Epithelial cell of esophagus (primary cell): ENCODE measurements at regions not wholly inside any gene's neighbourhood (a gene's known extent, or its start where the extent isn't known, plus 50 kb on each side); places are given as distances from the start of the nearest gene placed in this dataset.
A peak's percentile ranks its signal among the peaks of the same experiment; 100 is the strongest.

Experiments
- DNase-seq: peaks from one replicate; pipeline ENCODE4 v3.0.0; 2010; ENCODE audit warnings: low read depth
- H3K4me3 ChIP-seq: 2 replicates; pipeline ENCODE4 v1.5.1; 2011; ENCODE audit warnings: mild to moderate bottlenecking, low read length, control low read depth
- CTCF ChIP-seq: IDR thresholded peaks from 2 replicates; pipeline ENCODE4 v1.5.1; 2011; ENCODE audit warnings: low read depth, mild to moderate bottlenecking, low read length, control low read depth, inconsistent platforms; ENCODE audit not compliant: insufficient read depth; ENCODE audit errors: missing control alignments

GRCh38 chr5:111596705-111597104 is 84.4 kb upstream of the STARD4 start:
- peak; percentile 7 for DNase-seq
- no peak overlapping the region for H3K4me3 ChIP-seq
- TF ChIP-seq CTCF, result no peak

- H3K4me3 ChIP-seq, result no peak overlapping the region
- DNase-seq, result no peak
- TF ChIP-seq CTCF, result no peak
These were observed 83.1 kb upstream of the STARD4 start for GRCh38 chr5:111595425-111595824.

- DNase-seq, result no peak
- no peak for TF ChIP-seq CTCF
- H3K4me3 ChIP-seq, result no peak overlapping the region
These were observed 77.0 kb upstream of the STARD4 start for GRCh38 chr5:111589316-111589715.

GRCh38 chr5:111587728-111588127 is 75.4 kb upstream of the STARD4 start:
- no peak for TF ChIP-seq CTCF
- H3K4me3 ChIP-seq, result no peak overlapping the region
- DNase-seq, result no peak

GRCh38 chr5:111585946-111586345 is 73.6 kb upstream of the STARD4 start:
- no peak for TF ChIP-seq CTCF
- H3K4me3 ChIP-seq, result no peak overlapping the region
- DNase-seq, result no peak

GRCh38 chr5:111585291-111585690 is 73.0 kb upstream of the STARD4 start:
- DNase-seq, result no peak
- no peak for TF ChIP-seq CTCF
- H3K4me3 ChIP-seq, result no peak overlapping the region

GRCh38 chr5:111584651-111585050 is 72.3 kb upstream of the STARD4 start:
- peak; percentile 91 for DNase-seq
- H3K4me3 ChIP-seq, result no peak overlapping the region
- TF ChIP-seq CTCF, result no peak
